NCI-H187 (cell line): ENCODE measurements at regions not wholly inside any gene's neighbourhood (a gene's known extent, or its start where the extent isn't known, plus 50 kb on each side); places are given as distances from the start of the nearest gene placed in this dataset.

Experiments
- DNase-seq, 2 experiments: peaks; one replicate each; lab custom pipeline; 2025; lab: John Stamatoyannopoulos, UW

DNA sequence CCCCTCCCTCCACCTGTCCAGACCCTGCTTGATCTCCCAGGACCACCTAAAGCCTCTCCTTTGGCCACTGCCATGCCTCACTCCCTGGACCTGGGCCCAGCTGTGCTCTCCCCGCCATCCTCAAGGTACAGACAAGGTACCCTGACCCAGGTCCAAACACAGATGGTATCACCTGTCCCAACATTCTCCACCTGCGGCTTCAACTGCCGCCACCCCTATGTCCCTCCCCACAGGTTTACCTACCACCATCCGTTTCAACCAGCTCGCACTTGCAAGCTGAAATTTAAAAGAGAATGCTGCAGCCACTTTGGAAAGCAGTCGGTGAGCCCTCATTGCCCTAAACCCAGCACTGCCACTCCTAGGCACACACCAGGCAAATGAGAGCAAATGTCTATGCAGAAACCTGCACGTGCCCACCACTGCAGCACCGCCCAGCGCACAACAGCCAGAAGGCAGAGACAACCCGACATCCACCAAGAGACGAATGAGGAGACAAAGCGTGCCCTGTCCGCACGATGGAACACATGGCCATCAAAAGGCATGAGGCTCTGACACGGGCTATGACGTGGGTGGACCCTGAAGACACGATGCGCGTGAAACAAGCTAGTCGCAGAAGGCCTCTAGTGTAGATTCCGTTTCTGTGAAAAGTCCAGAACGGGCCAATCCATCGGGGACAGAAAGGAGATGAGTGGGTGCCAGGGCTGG lies 71.0 kb downstream of the RFLNA start:
- DNase-seq = no peak
